Kidney epithelial cell (primary cell): ENCODE measurements at regions not wholly inside any gene's neighbourhood (a gene's known extent, or its start where the extent isn't known, plus 50 kb on each side); places are given as distances from the start of the nearest gene placed in this dataset.

ENCODE experiments used
- DNase-seq: peaks from one replicate; pipeline ENCODE4 v3.0.0-alpha.2; 2010; ENCODE audit warnings: low read depth
- H3K27me3 ChIP-seq: 2 replicates; pipeline ENCODE4 v1.6.0; 2011; ENCODE audit warnings: low read length; ENCODE audit not compliant: control insufficient read depth, insufficient read depth
- H3K36me3 ChIP-seq: 2 replicates; pipeline ENCODE4 v1.5.1; 2011; ENCODE audit warnings: low read length; ENCODE audit not compliant: control insufficient read depth, insufficient read depth
- H3K4me3 ChIP-seq: 2 replicates; pipeline ENCODE4 v1.5.1; 2011; ENCODE audit warnings: low read depth, mild to moderate bottlenecking, control low read depth, low read length
- TF ChIP-seq, protein P1 (sequence below): IDR thresholded peaks from 2 replicates; pipeline ENCODE4 v1.5.1; 2011; ENCODE audit warnings: mild to moderate bottlenecking, moderate library complexity, low read length, control low read depth, inconsistent platforms; ENCODE audit not compliant: insufficient read depth, poor library complexity, severe bottlenecking

- Histone ChIP-seq H3K4me3 (no peak overlapping the region), H3K36me3 (no peaks in the 10 kb centered on the region), H3K27me3 (no peaks in the 10 kb centered on the region)
- TF ChIP-seq, protein P1, sequence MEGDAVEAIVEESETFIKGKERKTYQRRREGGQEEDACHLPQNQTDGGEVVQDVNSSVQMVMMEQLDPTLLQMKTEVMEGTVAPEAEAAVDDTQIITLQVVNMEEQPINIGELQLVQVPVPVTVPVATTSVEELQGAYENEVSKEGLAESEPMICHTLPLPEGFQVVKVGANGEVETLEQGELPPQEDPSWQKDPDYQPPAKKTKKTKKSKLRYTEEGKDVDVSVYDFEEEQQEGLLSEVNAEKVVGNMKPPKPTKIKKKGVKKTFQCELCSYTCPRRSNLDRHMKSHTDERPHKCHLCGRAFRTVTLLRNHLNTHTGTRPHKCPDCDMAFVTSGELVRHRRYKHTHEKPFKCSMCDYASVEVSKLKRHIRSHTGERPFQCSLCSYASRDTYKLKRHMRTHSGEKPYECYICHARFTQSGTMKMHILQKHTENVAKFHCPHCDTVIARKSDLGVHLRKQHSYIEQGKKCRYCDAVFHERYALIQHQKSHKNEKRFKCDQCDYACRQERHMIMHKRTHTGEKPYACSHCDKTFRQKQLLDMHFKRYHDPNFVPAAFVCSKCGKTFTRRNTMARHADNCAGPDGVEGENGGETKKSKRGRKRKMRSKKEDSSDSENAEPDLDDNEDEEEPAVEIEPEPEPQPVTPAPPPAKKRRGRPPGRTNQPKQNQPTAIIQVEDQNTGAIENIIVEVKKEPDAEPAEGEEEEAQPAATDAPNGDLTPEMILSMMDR, result no peak
- DNase-seq, result no peak
Observed at GRCh38 chr16:51567911-51568310, 416.8 kb upstream of the SALL1 start.

- Histone ChIP-seq H3K4me3 (no peak overlapping the region), H3K27me3 (no peaks in the 10 kb centered on the region), H3K36me3 (no peaks in the 10 kb centered on the region)
- TF ChIP-seq, protein P1, result no peak
- no peak for DNase-seq
Observed at GRCh38 chr16:51565184-51565583, 414.1 kb upstream of the SALL1 start.

DNA sequence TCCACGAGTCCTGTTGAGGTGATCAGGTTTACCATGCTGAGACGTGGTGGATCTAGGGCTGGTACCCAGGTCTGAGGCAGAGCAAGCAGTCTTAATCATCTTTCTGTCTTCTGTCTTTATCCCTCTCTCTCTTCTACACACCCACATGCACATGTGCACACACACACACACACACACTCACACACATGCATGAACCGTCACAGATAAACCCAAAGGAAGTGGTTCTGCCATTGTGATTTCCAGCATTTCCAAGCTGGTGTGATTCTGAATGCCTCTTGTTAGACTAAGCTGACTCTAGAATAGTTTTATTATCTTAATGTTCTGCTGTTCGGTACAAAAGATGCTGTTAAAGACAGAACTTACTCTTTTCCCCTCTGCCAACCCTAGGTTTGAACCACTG, 411.8 kb upstream of the SALL1 start:
- H3K4me3 ChIP-seq, result no peak overlapping the region
- H3K36me3 ChIP-seq, result no peaks in the 10 kb centered on the region
- DNase-seq, result no peak
- no peaks in the 10 kb centered on the region for H3K27me3 ChIP-seq
- TF ChIP-seq, protein P1, result no peak

DNA sequence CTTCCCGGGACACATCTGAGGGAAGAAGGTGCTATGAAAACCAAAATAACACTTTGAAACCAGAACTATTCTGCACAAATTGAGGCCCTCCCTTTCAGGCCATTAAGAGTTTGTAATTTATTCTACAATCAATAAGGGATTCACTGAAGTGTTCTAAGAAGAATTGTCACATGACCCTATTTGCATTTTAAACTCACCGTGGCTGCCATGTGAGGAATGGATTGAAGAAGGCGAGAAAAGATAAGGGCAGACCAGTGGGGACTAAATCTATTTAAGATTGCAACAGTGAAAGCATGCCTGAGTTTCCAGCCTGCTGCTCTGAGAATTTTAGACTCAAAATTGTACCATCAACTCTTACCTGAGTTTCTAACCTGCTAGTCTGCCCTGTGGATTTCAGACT, 408.8 kb upstream of the SALL1 start:
- TF ChIP-seq, protein P1, result no peak
- Histone ChIP-seq H3K27me3 (no peaks in the 10 kb centered on the region), H3K36me3 (no peaks in the 10 kb centered on the region), H3K4me3 (no peak overlapping the region)
- DNase-seq, result no peak

DNA sequence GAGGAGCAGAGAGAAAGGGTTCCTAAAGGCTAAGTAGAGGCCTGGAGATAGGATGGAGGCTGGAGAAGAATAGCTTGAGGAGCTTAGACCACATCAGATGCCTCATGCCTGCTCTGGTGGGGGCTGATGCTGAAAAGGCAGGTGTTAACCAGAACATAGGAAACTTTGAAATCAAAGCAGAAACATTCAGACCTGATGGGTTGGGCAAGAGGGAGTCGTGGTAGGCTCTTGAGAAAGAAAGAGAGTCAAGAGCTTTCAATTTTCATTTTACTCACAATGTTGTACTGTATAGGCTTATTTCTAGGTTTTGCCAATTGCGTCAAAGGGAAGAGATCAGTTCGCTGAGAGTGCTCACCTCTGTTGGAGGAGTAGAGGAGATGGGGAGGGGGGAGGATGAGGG, 406.6 kb upstream of the SALL1 start:
- no peak for DNase-seq
- no peaks in the 10 kb centered on the region for H3K36me3 ChIP-seq
- H3K4me3 ChIP-seq, result no peak overlapping the region
- TF ChIP-seq, protein P1, result no peak
- H3K27me3 ChIP-seq, result no peaks in the 10 kb centered on the region

- DNase-seq, result peak; percentile 71
- no peak overlapping the region for H3K4me3 ChIP-seq
- TF ChIP-seq, protein P1, result no peak
Observed at GRCh38 chr16:51556694-51557340, 405.7 kb upstream of the SALL1 start.

More at GRCh38 chr16:51556694-51557340, 405.7 kb upstream of the SALL1 start:
- no peaks in the 10 kb centered on the region for H3K27me3 ChIP-seq
- H3K36me3 ChIP-seq, result no peaks in the 10 kb centered on the region
